Smooth muscle cell (in vitro differentiated cells): ENCODE measurements at regions not wholly inside any gene's neighbourhood (a gene's known extent, or its start where the extent isn't known, plus 50 kb on each side); places are given as distances from the start of the nearest gene placed in this dataset.

Experiments
- DNase-seq: peaks from one replicate; lab custom pipeline; 2025; ENCODE audit not compliant: unreplicated experiment; lab: John Stamatoyannopoulos, UW
- H2AFZ ChIP-seq: fragments of 200-600 bp; sonication (generic); 2 replicates; pipeline ENCODE4 v1.6.0; 2016; ENCODE audit warnings: antibody characterized with exemption, low read depth, mild to moderate bottlenecking
- H3F3A ChIP-seq: fragments of 200-600 bp; sonication (generic); 2 replicates; pipeline ENCODE4 v1.6.0; 2017; ENCODE audit warnings: antibody characterized with exemption, low read depth
- H3K27ac ChIP-seq: fragments of 200-600 bp; sonication (generic); 2 replicates; pipeline ENCODE4 v1.5.1; 2016; ENCODE audit warnings: low read depth, mild to moderate bottlenecking
- H3K27me3 ChIP-seq: fragments of 200-600 bp; sonication (generic); 2 replicates; pipeline ENCODE4 v1.6.1; 2016; ENCODE audit warnings: low read depth, mild to moderate bottlenecking
- H3K36me3 ChIP-seq: fragments of 200-600 bp; sonication (generic); 2 replicates; pipeline ENCODE4 v1.5.1; 2016; ENCODE audit warnings: low read depth
- H3K4me1 ChIP-seq: fragments of 200-600 bp; sonication (generic); 2 replicates; pipeline ENCODE4 v1.5.1; 2016; ENCODE audit warnings: low read depth
- H3K4me2 ChIP-seq: fragments of 200-600 bp; sonication (generic); 2 replicates; pipeline ENCODE4 v1.6.0; 2016; ENCODE audit warnings: mild to moderate bottlenecking
- H3K4me3 ChIP-seq: fragments of 200-600 bp; sonication (generic); 2 replicates; pipeline ENCODE4 v1.5.1; 2016; ENCODE audit warnings: mild to moderate bottlenecking
- H3K79me2 ChIP-seq: fragments of 200-600 bp; sonication (generic); 2 replicates; pipeline ENCODE4 v1.6.0; 2016; ENCODE audit warnings: low read depth, mild to moderate bottlenecking
- H3K9ac ChIP-seq: fragments of 200-600 bp; sonication (generic); 2 replicates; pipeline ENCODE4 v1.6.0; 2016; ENCODE audit warnings: low read depth
- H3K9me3 ChIP-seq: fragments of 200-600 bp; sonication (generic); replicated peaks from 2 replicates; pipeline ENCODE4 v1.5.1; 2016; ENCODE audit warnings: low read depth
- H4K20me1 ChIP-seq: fragments of 200-600 bp; sonication (generic); 2 replicates; pipeline ENCODE4 v1.6.0; 2016; ENCODE audit warnings: low read depth
- CTCF ChIP-seq: fragments of 200-600 bp; sonication (generic); IDR thresholded peaks from 2 replicates; pipeline ENCODE4 v1.5.1; 2017; ENCODE audit warnings: borderline replicate concordance, mild to moderate bottlenecking, antibody characterized with exemption; ENCODE audit not compliant: insufficient read depth, poor library complexity, severe bottlenecking
- WGBS: methylation state at CpG from one replicate; pipeline ENCODE4 v1.1.7; 2016; ENCODE audit warnings: low lambda C conversion rate; 5-methylcytosine and 5-hydroxymethylcytosine counted together

GRCh38 chr16:76724181-76724580, 447.0 kb downstream of the CNTNAP4 start:
- peaks cover 22% of the 10 kb centered on the region for H3K27me3 ChIP-seq
- no peaks in the 10 kb centered on the region for H3K79me2 ChIP-seq
- H4K20me1 ChIP-seq, result no peaks in the 10 kb centered on the region
- H3K4me2 ChIP-seq, result no peak overlapping the region
- H3K4me3 ChIP-seq, result no peak overlapping the region
- no peak overlapping the region for H3K9ac ChIP-seq
- WGBS, result 87% methylated on average over 1 of the region's 1 CpG
- H3K27ac ChIP-seq, result no peak overlapping the region
- H3F3A ChIP-seq, result no peaks in the 10 kb centered on the region
- H3K4me1 ChIP-seq, result no peaks in the 10 kb centered on the region
- no peaks in the 10 kb centered on the region for H3K36me3 ChIP-seq
- no peaks in the 10 kb centered on the region for H3K9me3 ChIP-seq
- no peak for DNase-seq
- no peak for TF ChIP-seq CTCF
- H2AFZ ChIP-seq, result no peak overlapping the region

- Histone ChIP-seq H3K4me2 (no peak overlapping the region), H3K9ac (no peak overlapping the region), H3F3A (no peaks in the 10 kb centered on the region), H3K9me3 (no peaks in the 10 kb centered on the region), H4K20me1 (no peaks in the 10 kb centered on the region), H3K27ac (no peak overlapping the region), H2AFZ (no peak overlapping the region), H3K36me3 (no peaks in the 10 kb centered on the region), H3K4me3 (no peak overlapping the region), H3K27me3 (peaks cover 22% of the 10 kb centered on the region), H3K79me2 (no peaks in the 10 kb centered on the region), H3K4me1 (no peaks in the 10 kb centered on the region)
- WGBS, result 19% methylated on average over 1 of the region's 1 CpG
- TF ChIP-seq CTCF, result no peak
- DNase-seq, result no peak
These were observed 452.3 kb downstream of the CNTNAP4 start for GRCh38 chr16:76729525-76729924.

DNA sequence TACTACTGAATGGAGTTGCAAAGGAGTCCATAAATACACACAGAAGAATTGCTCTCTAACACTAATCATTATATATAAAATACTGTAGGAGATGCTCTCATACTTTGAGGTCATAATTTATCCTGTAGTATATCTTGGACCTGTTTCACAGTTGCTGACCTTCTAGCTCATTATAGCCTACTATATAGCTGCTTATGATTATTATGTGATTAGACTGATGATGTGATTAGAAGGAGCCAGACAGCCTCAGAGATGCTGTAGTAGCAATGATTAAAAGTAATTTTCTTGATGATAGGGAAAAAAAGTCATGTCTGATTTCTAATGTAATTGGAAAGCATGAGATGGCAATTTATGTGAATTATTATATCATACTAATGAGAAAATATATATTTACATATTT, 455.7 kb downstream of the CNTNAP4 start:
- DNase-seq, result no peak
- H3K9ac ChIP-seq, result no peak overlapping the region
- H3K4me3 ChIP-seq, result no peak overlapping the region
- no peaks in the 10 kb centered on the region for H3K9me3 ChIP-seq
- H2AFZ ChIP-seq, result no peak overlapping the region
- no peaks in the 10 kb centered on the region for H3K4me1 ChIP-seq
- H3F3A ChIP-seq, result no peaks in the 10 kb centered on the region
- no peak for TF ChIP-seq CTCF
- no peaks in the 10 kb centered on the region for H3K79me2 ChIP-seq
- no peak overlapping the region for H3K27ac ChIP-seq
- no peaks in the 10 kb centered on the region for H3K36me3 ChIP-seq
- H3K27me3 ChIP-seq, result peaks cover 5% of the 10 kb centered on the region
- no peak overlapping the region for H3K4me2 ChIP-seq
- no peaks in the 10 kb centered on the region for H4K20me1 ChIP-seq

DNA sequence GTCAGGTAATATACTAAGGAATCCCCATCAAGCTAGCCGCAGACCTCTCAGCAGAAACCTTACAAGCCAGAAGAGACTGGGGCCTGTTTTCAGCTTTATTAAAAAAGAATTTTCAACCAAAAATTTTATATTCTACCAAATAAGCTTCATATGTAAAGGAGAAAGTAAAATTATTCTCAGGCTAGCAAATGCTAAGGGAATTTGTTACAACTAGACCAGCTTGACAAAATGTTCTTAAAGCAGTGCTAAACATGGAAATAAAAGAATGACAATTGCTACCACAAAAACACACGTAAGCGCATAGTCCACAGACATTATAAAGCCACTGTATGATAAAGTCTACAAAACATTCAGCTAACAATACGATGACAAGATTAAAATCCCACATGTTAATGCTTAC, 449.4 kb upstream of the MON1B start:
- H3K9ac ChIP-seq, result no peak overlapping the region
- H3F3A ChIP-seq, result no peaks in the 10 kb centered on the region
- TF ChIP-seq CTCF, result no peak
- H3K79me2 ChIP-seq, result no peaks in the 10 kb centered on the region
- H4K20me1 ChIP-seq, result no peaks in the 10 kb centered on the region
- no peak overlapping the region for H2AFZ ChIP-seq
- H3K4me2 ChIP-seq, result no peak overlapping the region
- no peaks in the 10 kb centered on the region for H3K27me3 ChIP-seq
- DNase-seq, result no peak
- H3K9me3 ChIP-seq, result peaks cover 11% of the 10 kb centered on the region
- H3K4me3 ChIP-seq, result no peak overlapping the region
- no peaks in the 10 kb centered on the region for H3K4me1 ChIP-seq
- 95% methylated on average over 4 of the region's 4 CpGs for WGBS
- H3K36me3 ChIP-seq, result no peaks in the 10 kb centered on the region
- no peak overlapping the region for H3K27ac ChIP-seq
